ENCODE measurements at regions not wholly inside any gene's neighbourhood (a gene's known extent, or its start where the extent isn't known, plus 50 kb on each side); places are given as distances from the start of the nearest gene placed in this dataset.

- H3K9me2 ChIP-seq (ENCODE audit: insufficient read depth) = no peaks in the 10 kb centered on the region
- no peaks in the 10 kb centered on the region for H4K20me1 ChIP-seq (ENCODE audit: insufficient read depth)
- no peak for DNase-seq
- H3K9me3 ChIP-seq (ENCODE audit: insufficient read depth, low read depth) = 0 out of 2 replicates have a peak, but pooled peaks cover 1% of the 10 kb centered on the region
- H3K36me3 ChIP-seq (ENCODE audit: low read depth) = no peaks in the 10 kb centered on the region
- no peaks in the 10 kb centered on the region for H3F3A ChIP-seq (ENCODE audit: insufficient read depth, low read depth)
- no peaks in the 10 kb centered on the region for H3K79me2 ChIP-seq (ENCODE audit: low read depth)
- no peaks in the 10 kb centered on the region for H3K27me3 ChIP-seq (ENCODE audit: insufficient read depth, low read depth)
- BruUV-seq (replicated peaks) = no TSS peak
- no peak for TF ChIP-seq CTCF (conservative IDR thresholded peaks at IDR 0.05)
- no peak for TF ChIP-seq EZH2 (IDR thresholded peaks at IDR 0.05; ENCODE audit: low read depth)
- CTCF ChIA-PET = no interaction called here
- intact Hi-C loops (cut with micrococcal nuclease; ENCODE audit: unreplicated experiment) = no loop called here
- POLR2A ChIA-PET (ENCODE audit: unreplicated experiment) = no interaction called here
- H3K4me2 ChIP-seq = no peak overlapping the region
- no peak overlapping the region for H3K27ac ChIP-seq
- H3K4me3 ChIP-seq = no peak overlapping the region
- no peaks in the 10 kb centered on the region for H3K4me1 ChIP-seq (replicated peaks; ENCODE audit: insufficient read depth)
- H2AFZ ChIP-seq = no peak overlapping the region
Observed at GRCh38 chr13:76123548-76123947, 487.4 kb downstream of the LMO7 start.

- CTCF ChIA-PET = no interaction called here
- 0 out of 2 replicates have a peak, but pooled peaks cover 3% of the 10 kb centered on the region for H3K9me3 ChIP-seq (ENCODE audit: insufficient read depth, low read depth)
- H3F3A ChIP-seq (ENCODE audit: insufficient read depth, low read depth) = no peaks in the 10 kb centered on the region
- no peaks in the 10 kb centered on the region for H3K79me2 ChIP-seq (ENCODE audit: low read depth)
- no peak overlapping the region for H3K27ac ChIP-seq
- H3K4me3 ChIP-seq = no peak overlapping the region
- H3K4me2 ChIP-seq = no peak overlapping the region
- TF ChIP-seq CTCF (conservative IDR thresholded peaks at IDR 0.05) (no peak), EZH2 (IDR thresholded peaks at IDR 0.05; ENCODE audit: low read depth) (no peak)
- H2AFZ ChIP-seq = no peak overlapping the region
- H3K36me3 ChIP-seq (ENCODE audit: low read depth) = no peaks in the 10 kb centered on the region
- no peaks in the 10 kb centered on the region for H4K20me1 ChIP-seq (ENCODE audit: insufficient read depth)
- no peaks in the 10 kb centered on the region for H3K27me3 ChIP-seq (ENCODE audit: insufficient read depth, low read depth)
- no TSS peak for BruUV-seq (replicated peaks)
- H3K4me1 ChIP-seq (replicated peaks; ENCODE audit: insufficient read depth) = no peaks in the 10 kb centered on the region
- intact Hi-C loops (cut with micrococcal nuclease; ENCODE audit: unreplicated experiment) = no loop called here
- no peaks in the 10 kb centered on the region for H3K9me2 ChIP-seq (ENCODE audit: insufficient read depth)
- POLR2A ChIA-PET (ENCODE audit: unreplicated experiment) = no interaction called here
- no peak for DNase-seq
Observed at GRCh38 chr13:76116751-76117360, 480.7 kb downstream of the LMO7 start.

GRCh38 chr13:76106763-76107162, 470.6 kb downstream of the LMO7 start:
- no peaks in the 10 kb centered on the region for H3K27me3 ChIP-seq (ENCODE audit: insufficient read depth, low read depth)
- H3K4me2 ChIP-seq = no peak overlapping the region
- no peaks in the 10 kb centered on the region; the same call in 1 of the 2 replicates for H3K9me2 ChIP-seq (ENCODE audit: insufficient read depth)
- no peak overlapping the region for H2AFZ ChIP-seq
- no peak overlapping the region for H3K27ac ChIP-seq
- H3K9me3 ChIP-seq (ENCODE audit: insufficient read depth, low read depth) = no peaks in the 10 kb centered on the region
- H4K20me1 ChIP-seq (ENCODE audit: insufficient read depth) = no peaks in the 10 kb centered on the region
- no peaks in the 10 kb centered on the region for H3K4me1 ChIP-seq (replicated peaks; ENCODE audit: insufficient read depth)
- no peaks in the 10 kb centered on the region for H3F3A ChIP-seq (ENCODE audit: insufficient read depth, low read depth)
- no peak for DNase-seq
- H3K4me3 ChIP-seq = no peak overlapping the region
- no peaks in the 10 kb centered on the region for H3K79me2 ChIP-seq (ENCODE audit: low read depth)
- ChIA-PET CTCF (no interaction called here), POLR2A (ENCODE audit: unreplicated experiment) (no interaction called here)
- intact Hi-C loops (cut with micrococcal nuclease; ENCODE audit: unreplicated experiment) = no loop called here
- BruUV-seq (replicated peaks) = no TSS peak
- H3K36me3 ChIP-seq (ENCODE audit: low read depth) = no peaks in the 10 kb centered on the region
- TF ChIP-seq CTCF (conservative IDR thresholded peaks at IDR 0.05) (no peak), EZH2 (IDR thresholded peaks at IDR 0.05; ENCODE audit: low read depth) (no peak)
